ENCODE measurements at regions not wholly inside any gene's neighbourhood (a gene's known extent, or its start where the extent isn't known, plus 50 kb on each side); places are given as distances from the start of the nearest gene placed in this dataset.

DNA sequence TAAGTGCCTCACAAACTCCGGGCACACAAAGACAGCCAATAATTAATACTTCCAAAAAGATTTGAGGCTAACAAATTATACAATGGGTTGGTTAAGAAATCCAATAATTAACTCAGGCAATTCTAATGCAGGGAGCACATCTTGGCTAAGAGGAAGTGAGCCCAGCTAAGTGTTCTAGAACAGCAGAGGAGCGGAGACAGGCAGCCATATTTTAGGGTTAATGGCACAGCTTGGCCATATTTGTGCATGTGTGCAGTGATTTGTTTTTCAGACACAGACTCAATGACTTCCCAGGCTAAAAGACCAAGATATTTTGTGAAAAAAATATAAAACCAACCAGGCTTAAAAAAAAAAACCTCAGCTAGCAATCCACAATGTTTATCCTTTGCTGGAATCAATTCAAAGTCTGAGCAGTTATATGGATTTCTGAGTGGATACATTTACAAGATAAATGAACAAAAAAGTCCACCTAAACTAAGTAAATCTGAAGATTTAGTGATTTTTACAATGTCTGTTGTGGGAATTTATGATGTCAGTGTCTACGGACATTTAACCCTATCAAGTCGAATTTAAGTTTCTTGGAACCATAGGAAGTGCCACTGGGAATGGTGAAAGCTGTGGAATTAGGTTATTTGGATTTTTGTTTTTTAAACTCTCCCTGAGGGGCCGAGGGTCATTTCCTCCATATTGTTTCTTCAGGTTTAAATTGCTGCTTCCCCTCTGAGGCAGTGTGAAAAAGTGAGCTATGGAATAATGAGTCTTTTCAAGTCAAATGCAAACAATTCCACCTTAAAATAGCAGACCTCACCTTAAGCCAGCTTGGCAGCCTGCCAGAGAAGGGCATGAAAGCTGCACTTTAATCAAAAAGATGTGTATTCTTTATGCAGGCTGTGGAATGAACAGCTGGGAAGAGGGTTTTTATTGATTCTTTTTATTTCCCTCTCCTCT is 413.7 kb upstream of the TBL1XR1 start (continued):
- no peak for TF ChIP-seq FLYWCH1 (CRISPR knock-in tag; IDR thresholded peaks at IDR 0.05)
- TF ChIP-seq ZFYVE20 (CRISPR knock-in tag; IDR thresholded peaks at IDR 0.05; ENCODE audit: borderline replicate concordance, low read depth) = no peak
- TF ChIP-seq ZNF780A (CRISPR knock-in tag; IDR thresholded peaks at IDR 0.05) = no peak
- TF ChIP-seq TBX2 (CRISPR knock-in tag; IDR thresholded peaks at IDR 0.05; ENCODE audit: borderline replicate concordance) = peak; percentile 44; the same call in 1 of the 2 replicates
- TF ChIP-seq, protein P1, sequence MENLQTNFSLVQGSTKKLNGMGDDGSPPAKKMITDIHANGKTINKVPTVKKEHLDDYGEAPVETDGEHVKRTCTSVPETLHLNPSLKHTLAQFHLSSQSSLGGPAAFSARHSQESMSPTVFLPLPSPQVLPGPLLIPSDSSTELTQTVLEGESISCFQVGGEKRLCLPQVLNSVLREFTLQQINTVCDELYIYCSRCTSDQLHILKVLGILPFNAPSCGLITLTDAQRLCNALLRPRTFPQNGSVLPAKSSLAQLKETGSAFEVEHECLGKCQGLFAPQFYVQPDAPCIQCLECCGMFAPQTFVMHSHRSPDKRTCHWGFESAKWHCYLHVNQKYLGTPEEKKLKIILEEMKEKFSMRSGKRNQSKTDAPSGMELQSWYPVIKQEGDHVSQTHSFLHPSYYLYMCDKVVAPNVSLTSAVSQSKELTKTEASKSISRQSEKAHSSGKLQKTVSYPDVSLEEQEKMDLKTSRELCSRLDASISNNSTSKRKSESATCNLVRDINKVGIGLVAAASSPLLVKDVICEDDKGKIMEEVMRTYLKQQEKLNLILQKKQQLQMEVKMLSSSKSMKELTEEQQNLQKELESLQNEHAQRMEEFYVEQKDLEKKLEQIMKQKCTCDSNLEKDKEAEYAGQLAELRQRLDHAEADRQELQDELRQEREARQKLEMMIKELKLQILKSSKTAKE (CRISPR knock-in tag; IDR thresholded peaks at IDR 0.05; ENCODE audit: borderline replicate concordance) = no peak
- no peak for TF ChIP-seq SMARCE1 (IDR thresholded peaks at IDR 0.05; ENCODE audit: borderline replicate concordance)
- TF ChIP-seq TCF7 (IDR thresholded peaks at IDR 0.05; ENCODE audit: low read depth) = 0 out of 2 replicates have a peak, but pooled peaks have one; percentile 7
- no peak for TF ChIP-seq ZSCAN12 (CRISPR knock-in tag; IDR thresholded peaks at IDR 0.05)
- no peak for TF ChIP-seq SRY (CRISPR knock-in tag; IDR thresholded peaks at IDR 0.05)
- TF ChIP-seq, protein P2, sequence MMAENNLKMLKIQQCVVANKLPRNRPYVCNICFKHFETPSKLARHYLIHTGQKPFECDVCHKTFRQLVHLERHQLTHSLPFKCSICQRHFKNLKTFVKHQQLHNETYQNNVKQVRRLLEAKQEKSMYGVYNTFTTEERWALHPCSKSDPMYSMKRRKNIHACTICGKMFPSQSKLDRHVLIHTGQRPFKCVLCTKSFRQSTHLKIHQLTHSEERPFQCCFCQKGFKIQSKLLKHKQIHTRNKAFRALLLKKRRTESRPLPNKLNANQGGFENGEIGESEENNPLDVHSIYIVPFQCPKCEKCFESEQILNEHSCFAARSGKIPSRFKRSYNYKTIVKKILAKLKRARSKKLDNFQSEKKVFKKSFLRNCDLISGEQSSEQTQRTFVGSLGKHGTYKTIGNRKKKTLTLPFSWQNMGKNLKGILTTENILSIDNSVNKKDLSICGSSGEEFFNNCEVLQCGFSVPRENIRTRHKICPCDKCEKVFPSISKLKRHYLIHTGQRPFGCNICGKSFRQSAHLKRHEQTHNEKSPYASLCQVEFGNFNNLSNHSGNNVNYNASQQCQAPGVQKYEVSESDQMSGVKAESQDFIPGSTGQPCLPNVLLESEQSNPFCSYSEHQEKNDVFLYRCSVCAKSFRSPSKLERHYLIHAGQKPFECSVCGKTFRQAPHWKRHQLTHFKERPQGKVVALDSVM (CRISPR knock-in tag; IDR thresholded peaks at IDR 0.05) = no peak
- TF ChIP-seq STAG1 (CRISPR knock-in tag; IDR thresholded peaks at IDR 0.05) = peak; percentile 1; the same call in 1 of the 2 replicates
- 0 out of 4 replicates have a peak, but pooled peaks of 1 of the 2 experiments have one; percentile 25 for TF ChIP-seq EP300 (IDR thresholded peaks at IDR 0.05; ENCODE audit: low read depth in 2 of 2, low read length in 2 of 2)
- TF ChIP-seq EP300 (CRISPR knock-in tag; IDR thresholded peaks at IDR 0.05; ENCODE audit: borderline replicate concordance) = no peak
- TF ChIP-seq TARDBP (CRISPR knock-in tag; IDR thresholded peaks at IDR 0.05) = no peak
- TF ChIP-seq GPBP1L1 (CRISPR knock-in tag; IDR thresholded peaks at IDR 0.05) = no peak
- TF ChIP-seq ZNF34 (CRISPR knock-in tag; IDR thresholded peaks at IDR 0.05; ENCODE audit: borderline replicate concordance) = no peak
- TF ChIP-seq, protein P3, sequence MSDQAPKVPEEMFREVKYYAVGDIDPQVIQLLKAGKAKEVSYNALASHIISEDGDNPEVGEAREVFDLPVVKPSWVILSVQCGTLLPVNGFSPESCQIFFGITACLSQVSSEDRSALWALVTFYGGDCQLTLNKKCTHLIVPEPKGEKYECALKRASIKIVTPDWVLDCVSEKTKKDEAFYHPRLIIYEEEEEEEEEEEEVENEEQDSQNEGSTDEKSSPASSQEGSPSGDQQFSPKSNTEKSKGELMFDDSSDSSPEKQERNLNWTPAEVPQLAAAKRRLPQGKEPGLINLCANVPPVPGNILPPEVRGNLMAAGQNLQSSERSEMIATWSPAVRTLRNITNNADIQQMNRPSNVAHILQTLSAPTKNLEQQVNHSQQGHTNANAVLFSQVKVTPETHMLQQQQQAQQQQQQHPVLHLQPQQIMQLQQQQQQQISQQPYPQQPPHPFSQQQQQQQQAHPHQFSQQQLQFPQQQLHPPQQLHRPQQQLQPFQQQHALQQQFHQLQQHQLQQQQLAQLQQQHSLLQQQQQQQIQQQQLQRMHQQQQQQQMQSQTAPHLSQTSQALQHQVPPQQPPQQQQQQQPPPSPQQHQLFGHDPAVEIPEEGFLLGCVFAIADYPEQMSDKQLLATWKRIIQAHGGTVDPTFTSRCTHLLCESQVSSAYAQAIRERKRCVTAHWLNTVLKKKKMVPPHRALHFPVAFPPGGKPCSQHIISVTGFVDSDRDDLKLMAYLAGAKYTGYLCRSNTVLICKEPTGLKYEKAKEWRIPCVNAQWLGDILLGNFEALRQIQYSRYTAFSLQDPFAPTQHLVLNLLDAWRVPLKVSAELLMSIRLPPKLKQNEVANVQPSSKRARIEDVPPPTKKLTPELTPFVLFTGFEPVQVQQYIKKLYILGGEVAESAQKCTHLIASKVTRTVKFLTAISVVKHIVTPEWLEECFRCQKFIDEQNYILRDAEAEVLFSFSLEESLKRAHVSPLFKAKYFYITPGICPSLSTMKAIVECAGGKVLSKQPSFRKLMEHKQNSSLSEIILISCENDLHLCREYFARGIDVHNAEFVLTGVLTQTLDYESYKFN (CRISPR knock-in tag; conservative IDR thresholded peaks at IDR 0.05) = peak; percentile 37; the same call in 1 of the 2 replicates
- TF ChIP-seq ZSCAN21 (CRISPR knock-in tag; IDR thresholded peaks at IDR 0.05; ENCODE audit: borderline replicate concordance) = no peak
